Pancreas (tissue), 10 donors: ENCODE measurements at regions not wholly inside any gene's neighbourhood (a gene's known extent, or its start where the extent isn't known, plus 50 kb on each side); places are given as distances from the start of the nearest gene placed in this dataset.

Source experiments
- ATAC-seq, 4 donors: fragments of 200-7000 bp; cut with Tn5 transposase; one replicate each; pipeline versions ENCODE4 v1.8.0 to v1.9.1; 2020; ENCODE audit warnings: mild to moderate bottlenecking in 4 of 4, moderate library complexity in 4 of 4
- DNase-seq, 6 donors: peaks; one replicate each; pipeline ENCODE4 v3.0.0-alpha.2; 2020
- FAIRE-seq: peaks from 2 replicates; lab custom pipeline; 2012; peaks lifted over from hg19 to GRCh38; lab: Jason Lieb, UNC
- H3K27ac ChIP-seq, 4 donors: fragments of 200-600 bp; sonication (generic); 1 replicate in 3 of 4; 2 replicates in 1 of 4; pipeline versions ENCODE4 v1.5.0 to v1.8.0; 2020
- H3K27me3 ChIP-seq, 4 donors: fragments of 200-600 bp; one replicate each; pipeline ENCODE4 v1.8.0; 2021
- H3K36me3 ChIP-seq, 3 donors: fragments of 200-600 bp; sonication (generic) in 1 of 3; one replicate each; pipeline versions ENCODE4 v1.5.0 to v1.8.0; 2020 to 2021
- H3K4me1 ChIP-seq, 3 donors: fragments of 200-600 bp; one replicate each; pipeline ENCODE4 v1.8.0; 2021
- H3K4me3 ChIP-seq, 4 donors: fragments of 200-600 bp; sonication (generic) in 2 of 4; one replicate each; pipeline versions ENCODE4 v1.5.0 to v1.8.0; 2020 to 2021
- H3K9me3 ChIP-seq, 4 donors: fragments of 200-600 bp; one replicate each; pipeline ENCODE4 v1.8.0; 2021
- WGBS, 2 donors: extraction: QIAGEN DNeasy Blood & Tissue Kit; methylation state at CpG; one replicate each; pipeline ENCODE4 v1.1.7; 2013; 5-methylcytosine and 5-hydroxymethylcytosine counted together
- intact Hi-C, 3 donors: fragments of 100-400 bp; cut with DNase I; formaldehyde crosslinking; loops; one replicate each; pipeline versions ENCODE4 v1.11.1 to v1.14.2; 2022
- TF ChIP-seq, protein P1 (sequence below), 4 donors: fragments of 200-600 bp; sonication (generic) in 3 of 4; IDR thresholded peaks; one replicate each; pipeline versions ENCODE4 v1.5.0 to v1.8.0; 2021; ENCODE audit warnings: antibody characterized with exemption in 4 of 4
- donor health status: healthy with polysubstance abuse.
- donor health status: DM: no; HTN: no; CAD: no; lungs with moderate emphysema.
- donor health status: DM: no; HTN: no; CAD: no.
- donor health status: control.
- donor health status: control.
- donor health status: Bipolar disorder and iron deficiency.
- donor health status: DM: yes; HTN: yes; CAD: no.
- donor health status: DM: no; HTN: no; CAD: no.
- donor health status: DM: no; HTN: no; CAD: no.
- donor health status: DM: yes; HTN: yes; CAD: no.

- no peak for FAIRE-seq
- DNase-seq = no peak
- no peak overlapping the region for H3K4me3 ChIP-seq
- no peaks in the 10 kb centered on the region for H3K27me3 ChIP-seq
- intact Hi-C loops = no loop called here
- no peaks in the 10 kb centered on the region for H3K9me3 ChIP-seq
- H3K36me3 ChIP-seq = no peaks in the 10 kb centered on the region
- no peak overlapping the region for H3K27ac ChIP-seq
- no peak for ATAC-seq
- TF ChIP-seq, protein P1, sequence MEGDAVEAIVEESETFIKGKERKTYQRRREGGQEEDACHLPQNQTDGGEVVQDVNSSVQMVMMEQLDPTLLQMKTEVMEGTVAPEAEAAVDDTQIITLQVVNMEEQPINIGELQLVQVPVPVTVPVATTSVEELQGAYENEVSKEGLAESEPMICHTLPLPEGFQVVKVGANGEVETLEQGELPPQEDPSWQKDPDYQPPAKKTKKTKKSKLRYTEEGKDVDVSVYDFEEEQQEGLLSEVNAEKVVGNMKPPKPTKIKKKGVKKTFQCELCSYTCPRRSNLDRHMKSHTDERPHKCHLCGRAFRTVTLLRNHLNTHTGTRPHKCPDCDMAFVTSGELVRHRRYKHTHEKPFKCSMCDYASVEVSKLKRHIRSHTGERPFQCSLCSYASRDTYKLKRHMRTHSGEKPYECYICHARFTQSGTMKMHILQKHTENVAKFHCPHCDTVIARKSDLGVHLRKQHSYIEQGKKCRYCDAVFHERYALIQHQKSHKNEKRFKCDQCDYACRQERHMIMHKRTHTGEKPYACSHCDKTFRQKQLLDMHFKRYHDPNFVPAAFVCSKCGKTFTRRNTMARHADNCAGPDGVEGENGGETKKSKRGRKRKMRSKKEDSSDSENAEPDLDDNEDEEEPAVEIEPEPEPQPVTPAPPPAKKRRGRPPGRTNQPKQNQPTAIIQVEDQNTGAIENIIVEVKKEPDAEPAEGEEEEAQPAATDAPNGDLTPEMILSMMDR (IDR thresholded peaks at IDR 0.05) = no peak
- H3K4me1 ChIP-seq = no peaks in the 10 kb centered on the region
- WGBS, 2 donors = 38 to 63% methylated on average over 3 of the region's 3 CpGs
Observed at GRCh38 chr5:8767746-8768145, 778.1 kb downstream of the SEMA5A start.

DNA sequence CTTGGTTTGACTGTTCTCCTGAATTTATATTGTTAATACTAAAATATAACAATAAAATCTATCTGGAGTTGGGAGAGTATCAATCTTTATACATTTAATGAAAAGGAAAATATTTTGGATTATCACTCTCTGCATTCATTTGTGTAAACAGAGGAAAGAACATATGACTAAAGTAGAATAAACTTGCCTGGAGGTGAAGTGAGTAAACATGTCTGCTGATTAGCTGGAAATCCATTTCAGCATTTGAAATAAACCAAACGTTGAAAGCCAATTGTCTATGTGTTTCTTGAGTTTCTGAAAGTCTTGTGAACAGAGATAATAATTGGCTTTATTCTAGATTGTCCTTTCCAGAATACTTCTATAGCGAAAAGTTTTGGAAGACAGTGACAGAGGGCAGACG, 776.2 kb downstream of the SEMA5A start:
- DNase-seq = no peak
- Histone ChIP-seq H3K4me3 (no peak overlapping the region), H3K4me1 (no peaks in the 10 kb centered on the region), H3K36me3 (no peaks in the 10 kb centered on the region), H3K27me3 (no peaks in the 10 kb centered on the region), H3K9me3 (no peaks in the 10 kb centered on the region), H3K27ac (no peak overlapping the region)
- WGBS, 2 donors = 67 to 70% methylated on average over 3 of the region's 3 CpGs
- TF ChIP-seq, protein P1 (IDR thresholded peaks at IDR 0.05) = no peak
- FAIRE-seq = no peak
- ATAC-seq = no peak
- intact Hi-C loops = no loop called here

GRCh38 chr5:8770431-8770830, 775.4 kb downstream of the SEMA5A start:
- Histone ChIP-seq H3K36me3 (no peaks in the 10 kb centered on the region), H3K4me3 (no peak overlapping the region), H3K27ac (no peak overlapping the region), H3K4me1 (no peaks in the 10 kb centered on the region), H3K27me3 (no peaks in the 10 kb centered on the region), H3K9me3 (no peaks in the 10 kb centered on the region)
- TF ChIP-seq, protein P1 (IDR thresholded peaks at IDR 0.05) = no peak
- DNase-seq (no peak), ATAC-seq (no peak), FAIRE-seq (no peak)
- intact Hi-C loops = no loop called here
- WGBS, 2 donors = 71 to 76% methylated on average over 3 of the region's 3 CpGs

DNA sequence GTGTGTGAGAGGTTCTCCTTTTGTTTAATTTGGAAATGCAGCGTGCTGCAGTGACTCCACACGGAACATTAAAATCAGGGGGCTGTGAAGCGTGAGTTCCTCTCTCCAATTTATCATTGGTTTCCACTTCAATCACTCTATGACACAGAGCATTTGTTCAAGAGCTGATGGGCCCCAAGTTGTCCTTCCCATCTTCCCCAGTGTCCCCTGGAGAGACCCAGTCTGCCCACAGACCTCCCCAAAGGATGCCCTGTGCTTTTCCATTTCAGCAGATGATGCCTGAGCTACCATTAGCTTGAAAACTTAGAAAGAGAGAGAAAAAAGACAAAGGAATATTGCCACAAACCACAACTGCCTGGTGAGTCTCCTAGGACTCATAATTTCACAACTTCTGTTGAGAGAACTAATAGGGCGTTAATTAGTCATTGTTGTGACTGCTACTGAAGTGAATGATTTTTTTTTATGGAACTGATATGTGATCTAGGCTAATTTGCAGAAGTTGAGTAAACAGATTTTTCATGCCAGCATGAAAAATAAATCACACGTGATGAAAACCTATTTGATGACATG, 772.7 kb downstream of the SEMA5A start:
- no peak overlapping the region for H3K27ac ChIP-seq
- WGBS, 2 donors = 61% methylated on average over 5 of the region's 5 CpGs

GRCh38 chr5:8784692-8785091, 761.2 kb downstream of the SEMA5A start:
- H3K4me3 ChIP-seq = no peak overlapping the region
- no peak for DNase-seq
- no peaks in the 10 kb centered on the region for H3K27me3 ChIP-seq
- intact Hi-C loops = no loop called here
- 57 to 65% methylated on average over 2 of the region's 2 CpGs for WGBS, 2 donors
- FAIRE-seq = no peak
- H3K36me3 ChIP-seq = no peaks in the 10 kb centered on the region
- no peaks in the 10 kb centered on the region for H3K4me1 ChIP-seq
- ATAC-seq = no peak
- no peaks in the 10 kb centered on the region for H3K9me3 ChIP-seq
- no peak overlapping the region for H3K27ac ChIP-seq
- TF ChIP-seq, protein P1 (IDR thresholded peaks at IDR 0.05) = no peak

More for the DNA sequence above, 772.7 kb downstream of the SEMA5A start:
- Histone ChIP-seq H3K4me1 (no peaks in the 10 kb centered on the region), H3K36me3 (no peaks in the 10 kb centered on the region), H3K27me3 (no peaks in the 10 kb centered on the region), H3K9me3 (no peaks in the 10 kb centered on the region), H3K4me3 (no peak overlapping the region)
- intact Hi-C loops = no loop called here
- DNase-seq = no peak
- ATAC-seq = no peak
- FAIRE-seq = no peak
- TF ChIP-seq, protein P1 (IDR thresholded peaks at IDR 0.05) = no peak
